ENCODE measurements at regions not wholly inside any gene's neighbourhood (a gene's known extent, or its start where the extent isn't known, plus 50 kb on each side); places are given as distances from the start of the nearest gene placed in this dataset.

GRCh38 chr15:47661661-47662180, 55.6 kb upstream of the SEMA6D start (continued):
- TF ChIP-seq PRDM15 (CRISPR knock-in tag; IDR thresholded peaks at IDR 0.05) (no peak), POLR2AphosphoS5 (IDR thresholded peaks at IDR 0.05; ENCODE audit: low read length) (no peak), SUPT20H (IDR thresholded peaks at IDR 0.05; ENCODE audit: borderline replicate concordance, control insufficient read depth, low read depth, low read length) (no peak)

GRCh38 chr15:47663101-47663500, 54.2 kb upstream of the SEMA6D start:
- POLR2A ChIA-PET: no interaction called here
- BruUV-seq (replicated peaks): no TSS peak
- Histone ChIP-seq H3K4me3 (no peak overlapping the region), H3K4me2 (ENCODE audit: control insufficient read depth, insufficient read depth) (no peak overlapping the region), H3K79me2 (ENCODE audit: control insufficient read depth, insufficient read depth, low read length) (no peaks in the 10 kb centered on the region), H4K20me1 (ENCODE audit: control insufficient read depth, insufficient read depth) (no peaks in the 10 kb centered on the region), H3K4me1 (ENCODE audit: control insufficient read depth, insufficient read depth, low read length) (no peaks in the 10 kb centered on the region), H3K9me3 (replicated peaks; ENCODE audit: control insufficient read depth, insufficient read depth, low read length) (no peaks in the 10 kb centered on the region), H3K27me3 (replicated peaks in 1 of 2; ENCODE audit: control insufficient read depth in 2 of 2, insufficient read depth in 2 of 2, low read length in 1 of 2) (no peaks in the 10 kb centered on the region), H2AFZ (ENCODE audit: control insufficient read depth, low read depth, low read length) (no peak overlapping the region), H3K9ac (ENCODE audit: control insufficient read depth, insufficient read depth, low read length) (no peak overlapping the region), H3K27ac (ENCODE audit: control insufficient read depth, insufficient read depth) (no peak overlapping the region), H3K36me3 (ENCODE audit: control insufficient read depth in 2 of 2, insufficient read depth in 2 of 2, low read length in 1 of 2) (no peaks in the 10 kb centered on the region)
- WGBS (ENCODE audit: insufficient coverage, insufficient replicate concordance, low lambda C conversion rate, missing lambda C conversion rate): 4% methylated on average over 2 of the region's 2 CpGs
- FAIRE-seq (no peak), ATAC-seq (no peak), DNase-seq (ENCODE audit: low read depth, low spot score) (no peak)
- CTCF ChIA-PET: no interaction called here
- RAD21 ChIA-PET (ENCODE audit: unreplicated experiment): no interaction called here
- intact Hi-C loops (cut with micrococcal nuclease; ENCODE audit: unreplicated experiment) (loop anchor here (1.0 kb wide), 1 partner anchor 11 kb away; no protein-coding TSS in a partner anchor), in situ Hi-C loops (cut with MboI) (no loop called here)
- SMC1A ChIA-PET (ENCODE audit: uncharacterized antibody, unreplicated experiment): no interaction called here
- TF ChIP-seq DPF2 (IDR thresholded peaks at IDR 0.05): no peak
- TF ChIP-seq SMAD1 (IDR thresholded peaks at IDR 0.05; ENCODE audit: low read depth, partially characterized antibody): no peak
- TF ChIP-seq ZNF217 (IDR thresholded peaks at IDR 0.05): no peak
- TF ChIP-seq POLR2AphosphoS5 (IDR thresholded peaks at IDR 0.05; ENCODE audit: low read length): no peak
- TF ChIP-seq E2F4 (IDR thresholded peaks at IDR 0.05; ENCODE audit: low read depth, low read length): no peak
- TF ChIP-seq E2F8 (IDR thresholded peaks at IDR 0.05; ENCODE audit: low read depth, partially characterized antibody): no peak
- no peak for TF ChIP-seq REST (IDR thresholded peaks at IDR 0.05; ENCODE audit: low read depth, low read length)
- no peak for TF ChIP-seq MAX (IDR thresholded peaks at IDR 0.05; ENCODE audit: low read depth, low read length)
- no peak for TF ChIP-seq BMI1 (IDR thresholded peaks at IDR 0.05; ENCODE audit: borderline replicate concordance)

Measured in GM12878 (cell line).